ENCODE measurements at regions not wholly inside any gene's neighbourhood (a gene's known extent, or its start where the extent isn't known, plus 50 kb on each side); places are given as distances from the start of the nearest gene placed in this dataset.

DNA sequence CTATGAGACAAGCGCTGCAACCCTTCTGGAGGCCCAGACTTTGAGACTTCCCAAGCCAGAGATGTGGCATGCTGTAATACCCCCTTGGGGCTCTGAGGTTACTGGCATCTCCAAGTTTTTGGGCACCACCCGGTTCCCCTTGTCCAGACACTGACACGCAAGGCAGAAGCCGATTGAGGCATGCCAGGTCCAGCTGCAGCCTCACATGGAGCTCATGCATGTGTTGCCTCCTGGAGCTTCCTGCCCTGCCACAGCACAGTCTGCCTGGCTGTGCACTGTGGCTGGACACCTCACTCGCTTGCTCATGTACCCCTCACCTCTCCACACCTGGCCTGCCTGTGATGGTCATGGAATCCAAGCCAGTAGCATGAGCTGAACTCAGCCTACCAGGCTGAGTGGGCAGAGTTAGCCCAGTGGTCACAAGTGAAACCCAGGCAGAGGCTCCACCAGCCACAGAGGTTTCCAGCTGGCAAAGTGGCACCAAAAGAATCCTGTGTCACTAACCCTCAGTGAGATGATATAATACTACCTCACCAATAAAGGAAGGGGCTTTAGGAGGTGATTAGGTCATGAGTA, 789.2 kb upstream of the INTU start:
- TF ChIP-seq, protein P1, sequence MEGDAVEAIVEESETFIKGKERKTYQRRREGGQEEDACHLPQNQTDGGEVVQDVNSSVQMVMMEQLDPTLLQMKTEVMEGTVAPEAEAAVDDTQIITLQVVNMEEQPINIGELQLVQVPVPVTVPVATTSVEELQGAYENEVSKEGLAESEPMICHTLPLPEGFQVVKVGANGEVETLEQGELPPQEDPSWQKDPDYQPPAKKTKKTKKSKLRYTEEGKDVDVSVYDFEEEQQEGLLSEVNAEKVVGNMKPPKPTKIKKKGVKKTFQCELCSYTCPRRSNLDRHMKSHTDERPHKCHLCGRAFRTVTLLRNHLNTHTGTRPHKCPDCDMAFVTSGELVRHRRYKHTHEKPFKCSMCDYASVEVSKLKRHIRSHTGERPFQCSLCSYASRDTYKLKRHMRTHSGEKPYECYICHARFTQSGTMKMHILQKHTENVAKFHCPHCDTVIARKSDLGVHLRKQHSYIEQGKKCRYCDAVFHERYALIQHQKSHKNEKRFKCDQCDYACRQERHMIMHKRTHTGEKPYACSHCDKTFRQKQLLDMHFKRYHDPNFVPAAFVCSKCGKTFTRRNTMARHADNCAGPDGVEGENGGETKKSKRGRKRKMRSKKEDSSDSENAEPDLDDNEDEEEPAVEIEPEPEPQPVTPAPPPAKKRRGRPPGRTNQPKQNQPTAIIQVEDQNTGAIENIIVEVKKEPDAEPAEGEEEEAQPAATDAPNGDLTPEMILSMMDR (IDR thresholded peaks at IDR 0.05) = no peak
- no peak for TF ChIP-seq POLR2AphosphoS5 (IDR thresholded peaks at IDR 0.05)
- TF ChIP-seq EP300 (IDR thresholded peaks at IDR 0.05) = no peak
- TF ChIP-seq POLR2A (IDR thresholded peaks at IDR 0.05) = no peak
